ENCODE measurements at regions not wholly inside any gene's neighbourhood (a gene's known extent, or its start where the extent isn't known, plus 50 kb on each side); places are given as distances from the start of the nearest gene placed in this dataset.

- Histone ChIP-seq H3K79me2 (ENCODE audit: control insufficient read depth, insufficient read depth, low read length) (no peaks in the 10 kb centered on the region), H3K9me3 (replicated peaks; ENCODE audit: control insufficient read depth, insufficient read depth, low read length) (no peaks in the 10 kb centered on the region), H3K9ac (replicated peaks; ENCODE audit: extremely low read depth, insufficient read depth, low read length) (no peak overlapping the region), H3K27ac (ENCODE audit: insufficient read depth, low read depth, low read length) (no peak overlapping the region), H3K4me1 (ENCODE audit: control insufficient read depth, extremely low read depth, insufficient read depth, low read length) (no peaks in the 10 kb centered on the region), H3K4me3 (replicated peaks in 1 of 3; ENCODE audit: insufficient read depth in 1 of 3, low read depth in 1 of 3, low read length in 3 of 3) (no peak overlapping the region), H2AFZ (ENCODE audit: low read depth, low read length) (no peak overlapping the region), H4K20me1 (replicated peaks; ENCODE audit: control insufficient read depth, extremely low read depth, insufficient read depth, low read length) (no peaks in the 10 kb centered on the region), H3K4me2 (ENCODE audit: insufficient read depth, low read length) (no peak overlapping the region), H3K9me1 (replicated peaks; ENCODE audit: control insufficient read depth, extremely low read depth, insufficient read depth, low read length) (no peaks in the 10 kb centered on the region), H3K27me3 (ENCODE audit: control insufficient read depth in 2 of 2, insufficient read depth in 2 of 2, low read length in 2 of 2) (no peaks in the 10 kb centered on the region), H3K36me3 (ENCODE audit: control insufficient read depth in 2 of 2, extremely low read depth in 1 of 2, insufficient read depth in 2 of 2, low read length in 2 of 2) (no peaks in the 10 kb centered on the region)
- POLR2A ChIA-PET = no interaction called here
- dilution Hi-C loops (cut with MboI; ENCODE audit: extremely low pct_ligation_motif_present, low sequenced_read_pairs) = no loop called here
- DNase-seq (ENCODE audit: low read depth, low spot score) (no peak), FAIRE-seq (no peak)
- intact Hi-C loops (cut with micrococcal nuclease) = no loop called here
- TF ChIP-seq MAX (IDR thresholded peaks at IDR 0.05; ENCODE audit: insufficient read depth, insufficient read length) (no peak), FOS (IDR thresholded peaks at IDR 0.05; ENCODE audit: borderline replicate concordance, insufficient read depth, low read length) (no peak), EZH2 (IDR thresholded peaks at IDR 0.05; ENCODE audit: borderline replicate concordance, low read depth, low read length, severe bottlenecking) (no peak), POLR2AphosphoS5 (IDR thresholded peaks at IDR 0.05; ENCODE audit: insufficient read depth, low read depth, low read length) (no peak), JUN (IDR thresholded peaks at IDR 0.05; ENCODE audit: borderline replicate concordance, insufficient read depth, insufficient read length, low read depth) (no peak), GATA2 (IDR thresholded peaks at IDR 0.05; ENCODE audit: insufficient read depth, insufficient read length, low read depth, low read length) (no peak), MYC (IDR thresholded peaks at IDR 0.05; ENCODE audit: low read depth, low read length) (no peak), POLR2A (IDR thresholded peaks at IDR 0.05; ENCODE audit: low read depth, low read length) (no peak)
- TF ChIP-seq, protein P1, sequence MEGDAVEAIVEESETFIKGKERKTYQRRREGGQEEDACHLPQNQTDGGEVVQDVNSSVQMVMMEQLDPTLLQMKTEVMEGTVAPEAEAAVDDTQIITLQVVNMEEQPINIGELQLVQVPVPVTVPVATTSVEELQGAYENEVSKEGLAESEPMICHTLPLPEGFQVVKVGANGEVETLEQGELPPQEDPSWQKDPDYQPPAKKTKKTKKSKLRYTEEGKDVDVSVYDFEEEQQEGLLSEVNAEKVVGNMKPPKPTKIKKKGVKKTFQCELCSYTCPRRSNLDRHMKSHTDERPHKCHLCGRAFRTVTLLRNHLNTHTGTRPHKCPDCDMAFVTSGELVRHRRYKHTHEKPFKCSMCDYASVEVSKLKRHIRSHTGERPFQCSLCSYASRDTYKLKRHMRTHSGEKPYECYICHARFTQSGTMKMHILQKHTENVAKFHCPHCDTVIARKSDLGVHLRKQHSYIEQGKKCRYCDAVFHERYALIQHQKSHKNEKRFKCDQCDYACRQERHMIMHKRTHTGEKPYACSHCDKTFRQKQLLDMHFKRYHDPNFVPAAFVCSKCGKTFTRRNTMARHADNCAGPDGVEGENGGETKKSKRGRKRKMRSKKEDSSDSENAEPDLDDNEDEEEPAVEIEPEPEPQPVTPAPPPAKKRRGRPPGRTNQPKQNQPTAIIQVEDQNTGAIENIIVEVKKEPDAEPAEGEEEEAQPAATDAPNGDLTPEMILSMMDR (IDR thresholded peaks at IDR 0.05; ENCODE audit: extremely low read depth in 1 of 2, insufficient read depth in 1 of 2, low read depth in 1 of 2, low read length in 2 of 2) = no peak
- CTCF ChIA-PET = no interaction called here
- BruUV-seq (replicated peaks) = no TSS peak
Observed at GRCh38 chr5:165404917-165405316, 1899.5 kb downstream of the MAT2B start.

Measured in endothelial cell of umbilical vein (primary cell).